ENCODE measurements at regions not wholly inside any gene's neighbourhood (a gene's known extent, or its start where the extent isn't known, plus 50 kb on each side); places are given as distances from the start of the nearest gene placed in this dataset.
"Not testable (repeated sequence)": the region's sequence is repeated elsewhere in the genome, so short reads cannot be mapped to it uniquely, and the experiment has no call there.

- DNase-seq, result no peak
These were observed 236.7 kb upstream of the GOT2 start for GRCh38 chr16:58970775-58971174.

- DNase-seq, result no peak
These were observed 229.4 kb upstream of the GOT2 start for GRCh38 chr16:58963479-58963878.

- no peak for DNase-seq
These were observed 228.7 kb upstream of the GOT2 start for GRCh38 chr16:58962811-58963210.

- DNase-seq, result no peak
These were observed 226.4 kb upstream of the GOT2 start for GRCh38 chr16:58960484-58960883.

- DNase-seq, result no peak
These were observed 225.9 kb upstream of the GOT2 start for GRCh38 chr16:58960034-58960433.

- no peak for DNase-seq
These were observed 224.6 kb upstream of the GOT2 start for GRCh38 chr16:58958749-58959148.

GRCh38 chr16:58948244-58948643 lies 214.1 kb upstream of the GOT2 start:
- no peak for DNase-seq

- no peak for DNase-seq
These were observed 206.5 kb upstream of the GOT2 start for GRCh38 chr16:58940609-58941008.

GRCh38 chr16:58938811-58939210 lies 204.7 kb upstream of the GOT2 start:
- no peak for DNase-seq

- no peak for DNase-seq
These were observed 203.5 kb upstream of the GOT2 start for GRCh38 chr16:58937661-58938060.

GRCh38 chr16:58933186-58933585 lies 199.1 kb upstream of the GOT2 start:
- no peak for DNase-seq

- DNase-seq, result no peak
These were observed 197.3 kb upstream of the GOT2 start for GRCh38 chr16:58931436-58931835.

- no peak for DNase-seq
These were observed 189.0 kb upstream of the GOT2 start for GRCh38 chr16:58923094-58923493.

GRCh38 chr16:58913456-58913855 lies 179.3 kb upstream of the GOT2 start:
- DNase-seq, result no peak

GRCh38 chr16:58912571-58912970 lies 178.5 kb upstream of the GOT2 start:
- DNase-seq, result no peak

- DNase-seq, result no peak
These were observed 173.0 kb upstream of the GOT2 start for GRCh38 chr16:58906981-58907715.

- DNase-seq, result no peak
These were observed 170.2 kb upstream of the GOT2 start for GRCh38 chr16:58904291-58904690.

GRCh38 chr16:58889516-58889915 lies 155.4 kb upstream of the GOT2 start:
- no peak for DNase-seq

GRCh38 chr16:58885528-58886170 lies 151.5 kb upstream of the GOT2 start:
- no peak for DNase-seq

- no peak for DNase-seq
These were observed 150.0 kb upstream of the GOT2 start for GRCh38 chr16:58884141-58884540.

GRCh38 chr16:58883131-58883530 lies 149.0 kb upstream of the GOT2 start:
- DNase-seq, result no peak

GRCh38 chr16:58882292-58882691 lies 148.2 kb upstream of the GOT2 start:
- DNase-seq, result no peak

GRCh38 chr16:58878641-58879040 lies 144.5 kb upstream of the GOT2 start:
- not testable (repeated sequence) for DNase-seq

GRCh38 chr16:58866935-58867334 lies 132.8 kb upstream of the GOT2 start:
- no peak for DNase-seq

GRCh38 chr16:58863761-58864160 lies 129.6 kb upstream of the GOT2 start:
- DNase-seq, result no peak
